ENCODE measurements at regions not wholly inside any gene's neighbourhood (a gene's known extent, or its start where the extent isn't known, plus 50 kb on each side); places are given as distances from the start of the nearest gene placed in this dataset.

GRCh38 chr20:48292806-48293205 is 507.5 kb upstream of the SULF2 start:
- TF ChIP-seq REST (IDR thresholded peaks at IDR 0.05; ENCODE audit: low read depth): no peak
- TF ChIP-seq RAD21 (IDR thresholded peaks at IDR 0.05; ENCODE audit: low read depth): no peak
- no peak for TF ChIP-seq YY1 (IDR thresholded peaks at IDR 0.05; ENCODE audit: low read depth)
- TF ChIP-seq NFIC (IDR thresholded peaks at IDR 0.05): no peak

Measured in Ishikawa (cell line).